ENCODE measurements at regions not wholly inside any gene's neighbourhood (a gene's known extent, or its start where the extent isn't known, plus 50 kb on each side); places are given as distances from the start of the nearest gene placed in this dataset.

GRCh38 chr2:206856513-206856912 lies 82.8 kb upstream of the CPO start (continued):
- TF ChIP-seq CHD7 (IDR thresholded peaks at IDR 0.05; ENCODE audit: insufficient replicate concordance, low read length) (no peak), SRF (IDR thresholded peaks at IDR 0.05; ENCODE audit: low read depth, low read length) (no peak), SIN3A (conservative IDR thresholded peaks at IDR 0.05 in 1 of 2, IDR thresholded peaks at IDR 0.05 in 1 of 2; ENCODE audit: low read depth in 1 of 2, low read length in 2 of 2) (no peak), POLR2AphosphoS5 (IDR thresholded peaks at IDR 0.05; ENCODE audit: low read depth, low read length) (no peak), TAF1 (IDR thresholded peaks at IDR 0.05; ENCODE audit: low read depth, low read length) (no peak), SP2 (IDR thresholded peaks at IDR 0.05; ENCODE audit: low read length) (no peak), CBX8 (IDR thresholded peaks at IDR 0.05; ENCODE audit: borderline replicate concordance, low read depth, low read length) (no peak), KDM1A (IDR thresholded peaks at IDR 0.05; ENCODE audit: borderline replicate concordance, low read length) (no peak), RXRA (IDR thresholded peaks at IDR 0.05; ENCODE audit: insufficient read depth, low read depth, low read length) (no peak), SUZ12 (IDR thresholded peaks at IDR 0.05; ENCODE audit: low read length) (no peak), HDAC6 (IDR thresholded peaks at IDR 0.05; ENCODE audit: low read depth, low read length) (no peak)
